ENCODE measurements at regions not wholly inside any gene's neighbourhood (a gene's known extent, or its start where the extent isn't known, plus 50 kb on each side); places are given as distances from the start of the nearest gene placed in this dataset.

- H3K9me1 ChIP-seq (ENCODE audit: control insufficient read depth, insufficient read depth, low read length), result no peaks in the 10 kb centered on the region
- H3K79me2 ChIP-seq (ENCODE audit: control insufficient read depth, insufficient read depth, low read length), result no peaks in the 10 kb centered on the region
- no peaks in the 10 kb centered on the region for H3K36me3 ChIP-seq (ENCODE audit: control insufficient read depth, insufficient read depth, low read length)
- ChIA-PET POLR2A (no interaction called here), CTCF (ENCODE audit: low intra/inter-chr PET ratio) (no interaction called here)
- no peaks in the 10 kb centered on the region for H4K20me1 ChIP-seq (replicated peaks; ENCODE audit: control insufficient read depth, insufficient read depth, low read length)
- no peak overlapping the region for H2AFZ ChIP-seq (ENCODE audit: low read depth, low read length)
- ATAC-seq, result no peak
- no TSS peak for BruUV-seq (replicated peaks)
- intact Hi-C loops (cut with micrococcal nuclease) (no loop called here), in situ Hi-C loops (cut with MboI) (no loop called here)
- no peaks in the 10 kb centered on the region for H3K27me3 ChIP-seq (ENCODE audit: control insufficient read depth in 2 of 2, insufficient read depth in 2 of 2, low read length in 2 of 2)
- no peak for FAIRE-seq
- no peak for DNase-seq (ENCODE audit: extremely low read depth in 1 of 4, low spot score in 3 of 4)
- no peaks in the 10 kb centered on the region for H3K9me3 ChIP-seq (replicated peaks; ENCODE audit: control insufficient read depth, insufficient read depth, low read depth, low read length)
- H3K27ac ChIP-seq (ENCODE audit: extremely low read depth, low read depth, low read length), result no peak overlapping the region
- TF ChIP-seq ZNF584 (CRISPR knock-in tag; IDR thresholded peaks at IDR 0.05; ENCODE audit: low read depth) (no peak), MED1 (CRISPR knock-in tag; IDR thresholded peaks at IDR 0.05; ENCODE audit: borderline replicate concordance) (no peak), CAMTA2 (CRISPR knock-in tag; conservative IDR thresholded peaks at IDR 0.05) (no peak), TAF15 (IDR thresholded peaks at IDR 0.05; ENCODE audit: low read depth, low read length) (no peak), PKNOX1 (IDR thresholded peaks at IDR 0.05) (no peak), SMAD1 (IDR thresholded peaks at IDR 0.05; ENCODE audit: low read depth, low read length, partially characterized antibody) (no peak), ZNF695 (CRISPR knock-in tag; IDR thresholded peaks at IDR 0.05) (no peak), BDP1 (IDR thresholded peaks at IDR 0.05; ENCODE audit: insufficient read depth, insufficient read length) (no peak), PTBP1 (IDR thresholded peaks at IDR 0.05; ENCODE audit: low read depth, low read length) (no peak)
- H3K9ac ChIP-seq (ENCODE audit: insufficient read depth in 1 of 2, low read depth in 2 of 2, low read length in 2 of 2), result no peak overlapping the region
- 0% methylated on average over 3 of the region's 3 CpGs for WGBS (ENCODE audit: insufficient coverage, low coverage, missing lambda C conversion rate)
- no peaks in the 10 kb centered on the region for H3K4me1 ChIP-seq (replicated peaks in 1 of 2; ENCODE audit: control insufficient read depth in 2 of 2, insufficient read depth in 2 of 2, low read length in 2 of 2)
- H3K4me3 ChIP-seq, result no peak overlapping the region
- H3K4me2 ChIP-seq (ENCODE audit: insufficient read depth, low read length), result no peak overlapping the region
These were observed 381.1 kb upstream of the ST6GAL2 start for GRCh38 chr2:107267086-107267485.

All from K562 (cell line).